LNCAP (cell line): ENCODE measurements at regions not wholly inside any gene's neighbourhood (a gene's known extent, or its start where the extent isn't known, plus 50 kb on each side); places are given as distances from the start of the nearest gene placed in this dataset.

Source experiments
- CTCF ChIP-seq: fragments of 450-650 bp; IDR thresholded peaks from 2 replicates; pipeline ENCODE4 v1.5.1; 2017; ENCODE audit warnings: mild to moderate bottlenecking

GRCh38 chr12:86945685-86946196, 689.5 kb upstream of the MGAT4C start:
- TF ChIP-seq CTCF, result no peak

DNA sequence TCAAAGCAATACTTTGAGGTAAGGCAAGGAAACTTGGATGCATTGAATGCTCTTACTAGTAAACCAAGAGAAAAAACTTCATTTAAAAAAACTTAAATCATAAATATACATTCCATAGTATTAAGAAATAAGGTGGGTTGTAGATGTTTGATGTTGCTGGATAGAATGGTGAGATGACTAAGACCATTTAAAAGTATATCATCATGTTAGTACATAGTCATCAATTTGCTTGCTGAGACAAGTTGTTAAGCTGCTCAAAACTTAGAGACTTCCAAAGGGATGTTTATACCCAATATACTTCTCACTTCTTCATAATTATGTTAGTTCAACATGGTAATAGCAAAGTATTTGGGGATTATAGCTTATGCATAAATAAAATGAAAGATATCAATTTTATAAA, 675.5 kb upstream of the MGAT4C start:
- no peak for TF ChIP-seq CTCF

- no peak for TF ChIP-seq CTCF
These were observed 673.8 kb upstream of the MGAT4C start for GRCh38 chr12:86929962-86930361.

DNA sequence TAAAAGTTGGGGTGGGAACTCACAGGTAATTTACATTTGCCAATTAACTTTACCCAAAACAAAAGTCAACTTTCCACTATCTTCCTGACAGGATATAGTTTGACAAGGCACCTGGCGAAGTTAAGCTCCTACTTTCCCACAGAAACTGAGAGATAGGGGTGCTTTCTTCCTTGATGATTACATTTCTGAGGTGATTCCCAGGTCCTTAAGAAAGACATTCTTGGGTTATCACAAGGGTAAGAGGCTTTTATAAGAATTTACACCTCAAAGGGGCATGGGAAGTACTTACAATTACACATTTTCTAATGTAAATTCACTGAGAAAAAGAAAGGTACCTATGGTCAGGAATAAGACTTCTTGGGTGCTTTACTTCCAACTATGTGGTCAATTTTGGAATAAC, 660.9 kb upstream of the MGAT4C start:
- no peak for TF ChIP-seq CTCF

DNA sequence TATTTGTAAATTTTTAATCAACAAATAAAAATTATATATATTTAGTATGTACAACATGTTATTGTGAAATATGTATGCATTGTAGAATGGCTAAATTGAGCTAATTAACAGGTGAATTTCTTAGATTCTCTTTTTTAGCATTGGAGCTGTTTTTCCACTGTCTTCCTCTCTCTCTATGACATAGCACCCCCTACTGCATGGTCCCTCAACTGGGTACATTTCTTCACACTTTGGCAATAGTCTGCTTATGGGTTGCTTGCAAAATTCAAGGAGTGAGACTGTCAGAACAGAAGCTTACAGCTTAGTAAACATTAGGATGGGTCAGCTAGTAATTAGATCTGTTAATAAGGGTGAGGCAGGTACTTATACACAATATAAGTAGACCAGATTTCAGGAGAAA, 658.5 kb upstream of the MGAT4C start:
- peak; percentile 32; the same call in 1 of the 2 replicates for TF ChIP-seq CTCF

- TF ChIP-seq CTCF, result no peak
These were observed 655.8 kb upstream of the MGAT4C start for GRCh38 chr12:86911973-86912372.

DNA sequence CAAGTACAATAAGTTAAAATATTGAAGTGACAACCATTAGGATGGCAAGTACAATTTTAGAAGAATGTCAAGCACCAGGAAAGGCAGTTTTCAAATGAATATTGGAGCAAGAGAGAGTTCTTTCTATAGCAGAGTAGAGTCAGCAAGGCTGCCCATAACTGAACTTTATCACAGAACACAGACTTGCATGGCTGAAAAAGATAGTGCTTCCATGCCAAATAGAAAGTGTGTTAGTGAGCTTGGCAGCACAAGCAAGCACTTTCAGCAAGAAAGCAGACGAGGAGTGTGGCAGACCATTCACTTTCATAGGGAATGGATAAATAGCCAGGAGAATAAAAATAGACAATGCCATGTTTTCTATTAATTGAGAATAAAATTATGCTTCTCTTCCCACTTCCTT, 647.0 kb upstream of the MGAT4C start:
- TF ChIP-seq CTCF, result no peak

DNA sequence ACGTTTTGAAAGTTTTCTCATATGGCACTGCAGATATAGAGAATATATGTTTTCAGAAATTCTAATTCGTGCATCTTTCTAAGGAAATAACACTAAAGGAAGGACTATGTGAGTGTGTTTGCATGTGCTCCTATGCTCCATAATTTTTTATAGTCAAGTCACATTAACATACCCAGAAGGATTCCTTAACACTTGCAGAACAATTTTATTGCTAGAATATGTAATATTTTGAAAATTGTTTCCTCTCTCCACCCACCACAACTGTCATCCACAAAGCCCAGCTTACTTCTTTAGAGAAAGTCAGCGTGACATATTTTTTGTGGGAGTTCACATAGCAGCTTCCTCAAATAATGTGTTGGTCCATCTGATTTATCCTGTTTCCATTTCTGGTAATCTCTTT, 604.6 kb upstream of the MGAT4C start:
- TF ChIP-seq CTCF, result no peak
